Neuronal stem cell (in vitro differentiated cells): ENCODE measurements at regions not wholly inside any gene's neighbourhood (a gene's known extent, or its start where the extent isn't known, plus 50 kb on each side); places are given as distances from the start of the nearest gene placed in this dataset.

Experiments used
- DNase-seq: peaks from one replicate; pipeline ENCODE4 v3.0.0-alpha.2; 2013; ENCODE audit warnings: low spot score
- H2AFZ ChIP-seq: one replicate; pipeline ENCODE4 v1.6.1; 2013; ENCODE audit warnings: mild to moderate bottlenecking, low read length, inconsistent platforms
- H2AK5ac ChIP-seq: 2 replicates; pipeline ENCODE4 v1.6.1; 2013; ENCODE audit warnings: low read depth, mild to moderate bottlenecking, inconsistent platforms, low read length, moderate library complexity, mixed read lengths
- H2BK120ac ChIP-seq: 2 replicates; pipeline ENCODE4 v1.6.1; 2013; ENCODE audit warnings: low read depth, mild to moderate bottlenecking, inconsistent platforms, low read length, moderate library complexity, mixed read lengths
- H2BK12ac ChIP-seq: one replicate; pipeline ENCODE4 v1.6.1; 2013; ENCODE audit warnings: low read length, inconsistent platforms
- H2BK15ac ChIP-seq: 2 replicates; pipeline ENCODE4 v1.6.1; 2013; ENCODE audit warnings: mild to moderate bottlenecking, low read length, inconsistent platforms, mixed read lengths
- H2BK5ac ChIP-seq: one replicate; pipeline ENCODE4 v1.6.1; 2013; ENCODE audit warnings: inconsistent platforms, mild to moderate bottlenecking, low read length, moderate library complexity
- H3K14ac ChIP-seq: one replicate; pipeline ENCODE4 v1.6.1; 2013; ENCODE audit warnings: low read length, inconsistent platforms
- H3K18ac ChIP-seq: 2 replicates; pipeline ENCODE4 v1.6.1; 2013; ENCODE audit warnings: low read length, inconsistent platforms
- H3K23ac ChIP-seq: 2 replicates; pipeline ENCODE4 v1.6.1; 2013; ENCODE audit warnings: low read depth, mild to moderate bottlenecking, mixed read lengths, low read length, inconsistent platforms; ENCODE audit not compliant: poor library complexity
- H3K27ac ChIP-seq: replicated peaks from 3 replicates; pipeline ENCODE4 v1.5.1; 2013; ENCODE audit warnings: low read length, inconsistent platforms
- H3K27me3 ChIP-seq, 3 experiments: 2 replicates each; pipeline ENCODE4 v1.6.1; 2013; ENCODE audit warnings: low read length in 3 of 3, mild to moderate bottlenecking in 2 of 3, inconsistent platforms in 1 of 3, low read depth in 1 of 3, mixed read lengths in 1 of 3, moderate library complexity in 1 of 3; ENCODE audit not compliant: control insufficient read depth in 3 of 3, insufficient read depth in 3 of 3
- H3K36me3 ChIP-seq, 2 donors: replicated peaks in 1 of 2; 2 replicates each; pipeline ENCODE4 v1.6.1; 2013; ENCODE audit warnings: low read length in 2 of 2; ENCODE audit not compliant: control insufficient read depth in 2 of 2, insufficient read depth in 2 of 2
- H3K4ac ChIP-seq: 2 replicates; pipeline ENCODE4 v1.6.1; 2013; ENCODE audit warnings: inconsistent platforms, mild to moderate bottlenecking, low read length, moderate library complexity
- H3K4me1 ChIP-seq, 2 donors: 1 replicate in 1 of 2; 2 replicates in 1 of 2; pipeline ENCODE4 v1.6.1; 2013; ENCODE audit warnings: low read length in 2 of 2, low read depth in 1 of 2; ENCODE audit not compliant: control insufficient read depth in 2 of 2, insufficient read depth in 1 of 2
- H3K4me2 ChIP-seq: one replicate; pipeline ENCODE4 v1.6.1; 2013; ENCODE audit warnings: mild to moderate bottlenecking, low read length, inconsistent platforms; ENCODE audit not compliant: insufficient read depth, poor library complexity, severe bottlenecking
- H3K4me3 ChIP-seq, 2 donors: 2 replicates each; pipeline ENCODE4 v1.5.1; 2013; ENCODE audit warnings: low read length in 2 of 2, mild to moderate bottlenecking in 2 of 2, inconsistent platforms in 1 of 2, moderate library complexity in 1 of 2
- H3K79me1 ChIP-seq: one replicate; pipeline ENCODE4 v1.6.1; 2013; ENCODE audit warnings: low read depth, mild to moderate bottlenecking, inconsistent platforms, low read length, moderate library complexity
- H3K9ac ChIP-seq: one replicate; pipeline ENCODE4 v1.6.1; 2013; ENCODE audit warnings: mild to moderate bottlenecking, low read depth, low read length, inconsistent platforms; ENCODE audit not compliant: poor library complexity
- H3K9me3 ChIP-seq, 2 donors: replicated peaks in 1 of 2; 2 replicates each; pipeline versions ENCODE3 to v1.6.1; 2013; ENCODE audit warnings: low read length in 2 of 2, mild to moderate bottlenecking in 2 of 2, inconsistent platforms in 1 of 2, low read depth in 1 of 2, mixed read lengths in 1 of 2, moderate library complexity in 1 of 2; ENCODE audit not compliant: control insufficient read depth in 2 of 2, insufficient read depth in 1 of 2
- H4K8ac ChIP-seq: one replicate; pipeline ENCODE4 v1.6.1; 2013; ENCODE audit warnings: low read depth, mild to moderate bottlenecking, inconsistent platforms, low read length, moderate library complexity
- H4K91ac ChIP-seq: one replicate; pipeline ENCODE4 v1.6.1; 2013; ENCODE audit warnings: low read length, low read depth, mild to moderate bottlenecking, inconsistent platforms; ENCODE audit not compliant: poor library complexity
- WGBS, 2 donors: extraction: QIAGEN DNeasy Blood & Tissue Kit; methylation state at CpG; one replicate each; pipeline ENCODE4 v1.1.7; 2013; ENCODE audit warnings: missing lambda C conversion rate in 2 of 2, mixed read lengths in 1 of 2; ENCODE audit not compliant: insufficient read length in 2 of 2, insufficient replicate concordance in 1 of 2; ENCODE audit errors: extremely low coverage in 2 of 2; 5-methylcytosine and 5-hydroxymethylcytosine counted together

DNA sequence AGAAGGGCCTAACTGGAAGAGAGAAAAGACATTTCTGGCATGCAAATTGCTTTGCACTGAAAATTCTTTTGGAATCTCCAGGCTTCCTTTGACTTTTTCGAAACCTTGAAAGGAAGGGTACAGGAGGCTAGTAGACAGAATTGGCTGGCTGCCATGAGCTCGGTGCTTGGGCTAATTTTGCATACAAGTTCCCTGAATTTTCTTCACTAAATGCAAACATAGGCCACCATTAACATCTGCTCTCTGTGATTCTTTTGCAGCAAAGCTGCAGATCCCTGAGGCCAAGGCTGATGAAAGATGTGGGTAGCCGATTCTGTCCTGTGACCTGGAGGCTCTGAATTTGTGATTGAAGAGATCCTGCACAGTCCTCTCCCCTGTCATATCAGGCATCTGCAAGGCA is 247.8 kb upstream of the MCTP2 start:
- Histone ChIP-seq H3K9me3 (no peaks in the 10 kb centered on the region), H3K18ac (peak overlapping the region; percentile 15), H3K79me1 (no peaks in the 10 kb centered on the region), H2BK12ac (no peak overlapping the region), H3K27me3 (no peaks in the 10 kb centered on the region), H2BK120ac (no peak overlapping the region), H3K27ac (no peak overlapping the region), H3K23ac (no peak overlapping the region), H2AFZ (no peak overlapping the region), H2BK15ac (no peak overlapping the region), H3K36me3 (no peaks in the 10 kb centered on the region), H2BK5ac (no peak overlapping the region), H3K4ac (no peak overlapping the region), H3K9ac (no peak overlapping the region), H2AK5ac (no peak overlapping the region), H4K91ac (no peak overlapping the region), H3K4me1 (peaks cover 13 to 26% of the 10 kb centered on the region in 2 donors), H3K14ac (no peak overlapping the region), H3K4me2 (no peak overlapping the region), H4K8ac (no peak overlapping the region), H3K4me3 (no peak overlapping the region)
- no CpG with 5 or more reads among the region's 3 CpGs for WGBS, 2 donors
- DNase-seq, result no peak

DNA sequence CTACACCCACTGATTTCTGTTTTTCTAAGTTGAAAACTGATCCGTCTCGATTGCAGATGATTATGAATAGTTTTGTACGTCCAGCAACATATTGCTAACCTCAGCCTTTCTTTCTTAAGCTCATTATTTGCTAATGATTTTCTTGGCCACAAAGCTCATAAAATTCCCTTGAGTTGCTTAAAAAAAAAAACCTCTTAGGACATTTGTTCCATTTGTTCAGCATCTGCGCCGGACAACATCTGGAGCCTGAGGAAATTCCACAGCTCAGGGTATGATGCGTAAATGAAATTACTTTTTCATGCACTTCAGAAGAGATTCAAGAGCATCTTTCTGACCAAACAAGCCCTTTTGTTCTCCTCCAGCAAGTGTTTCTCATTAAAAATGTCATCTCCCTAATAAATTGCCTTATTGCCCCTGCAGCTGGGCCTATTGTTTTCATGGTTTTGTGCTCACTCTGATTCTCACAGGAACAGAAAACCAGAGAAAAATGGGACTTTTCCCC is 249.1 kb upstream of the MCTP2 start:
- Histone ChIP-seq H3K9ac (no peak overlapping the region), H3K27me3 (no peaks in the 10 kb centered on the region), H2BK12ac (no peak overlapping the region), H2BK15ac (no peak overlapping the region), H3K36me3 (no peaks in the 10 kb centered on the region), H2BK5ac (no peak overlapping the region), H4K91ac (no peak overlapping the region), H3K4ac (no peak overlapping the region), H2AK5ac (no peak overlapping the region), H3K4me3 (no peak overlapping the region), H3K4me1 (peaks cover 13 to 26% of the 10 kb centered on the region in 2 donors), H2BK120ac (no peak overlapping the region), H3K79me1 (no peaks in the 10 kb centered on the region), H3K23ac (no peak overlapping the region), H3K4me2 (no peak overlapping the region), H4K8ac (no peak overlapping the region), H3K9me3 (no peaks in the 10 kb centered on the region), H3K18ac (no peak overlapping the region), H2AFZ (peak overlapping the region; percentile 26), H3K27ac (peak overlapping the region; percentile 52), H3K14ac (no peak overlapping the region)
- WGBS, 2 donors, result no CpG with 5 or more reads among the region's 6 CpGs
- DNase-seq, result no peak

DNA sequence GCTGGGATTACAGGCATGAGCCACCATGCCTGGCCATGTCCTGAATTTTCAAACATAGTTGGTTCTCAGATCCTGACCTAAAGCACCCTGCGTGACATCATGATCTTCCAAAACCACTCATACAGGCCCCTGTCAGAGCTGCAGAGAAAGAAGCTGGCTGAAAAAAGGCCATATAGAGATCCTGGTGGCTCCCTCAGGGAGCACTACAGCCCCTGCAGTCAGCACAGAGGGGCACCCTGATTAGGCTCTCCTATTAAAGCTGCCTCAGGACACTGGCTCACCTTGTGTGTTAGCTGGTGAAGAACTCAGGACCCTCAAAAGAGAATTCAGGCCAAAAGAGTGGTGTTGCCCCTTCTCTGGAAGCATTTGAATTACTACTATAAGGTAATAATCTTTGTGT is 249.7 kb upstream of the MCTP2 start:
- Histone ChIP-seq H4K8ac (no peak overlapping the region), H3K4ac (no peak overlapping the region), H2BK15ac (no peak overlapping the region), H3K4me2 (no peak overlapping the region), H4K91ac (no peak overlapping the region), H3K36me3 (no peaks in the 10 kb centered on the region), H3K79me1 (no peaks in the 10 kb centered on the region), H2AK5ac (no peak overlapping the region), H3K9me3 (no peaks in the 10 kb centered on the region), H3K9ac (no peak overlapping the region), H3K14ac (no peak overlapping the region), H3K27me3 (no peaks in the 10 kb centered on the region), H3K18ac (no peak overlapping the region), H3K27ac (no peak overlapping the region), H3K4me3 (no peak overlapping the region), H3K23ac (no peak overlapping the region), H2AFZ (peak overlapping the region; percentile 7), H2BK5ac (no peak overlapping the region), H2BK120ac (no peak overlapping the region), H3K4me1 (peaks cover 13 to 26% of the 10 kb centered on the region in 2 donors), H2BK12ac (no peak overlapping the region)
- no CpG with 5 or more reads among the region's 1 CpG for WGBS, 2 donors
- no peak for DNase-seq

DNA sequence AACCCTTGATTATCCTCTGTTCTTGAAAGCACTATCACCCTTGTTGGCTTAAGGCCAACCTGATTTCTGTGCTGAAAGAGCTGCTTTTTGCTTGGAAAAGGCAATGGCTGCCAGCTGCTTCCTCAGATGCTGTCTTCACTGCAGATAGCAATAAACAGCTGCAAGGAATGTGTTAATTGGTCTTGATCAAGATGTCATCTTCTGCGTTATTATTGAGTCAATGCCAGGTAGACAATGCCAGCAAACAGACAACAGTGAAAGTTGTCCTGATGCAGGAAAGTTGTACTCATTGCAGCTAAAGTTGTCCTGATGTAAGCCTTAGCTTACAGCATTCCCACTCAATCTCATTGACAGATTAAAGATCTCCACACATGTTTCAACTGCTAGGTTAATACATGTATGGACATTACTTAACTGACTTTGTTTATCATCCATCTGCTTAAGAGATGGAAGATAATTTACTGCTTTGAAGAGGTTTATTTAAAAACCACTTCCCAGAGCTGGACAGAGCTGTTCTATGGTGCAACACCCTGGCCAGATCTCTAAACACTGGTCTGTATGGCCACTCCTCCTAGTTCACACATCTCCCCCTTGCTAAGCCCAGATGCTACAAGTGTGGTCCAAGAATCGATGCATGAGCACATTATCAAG is 251.0 kb upstream of the MCTP2 start:
- Histone ChIP-seq H3K9me3 (peaks cover 0 to 2% of the 10 kb centered on the region in 2 donors), H4K91ac (no peak overlapping the region)

More for the DNA sequence above, 251.0 kb upstream of the MCTP2 start:
- H3K4me2 ChIP-seq, result no peak overlapping the region
- no peak overlapping the region for H2BK5ac ChIP-seq
- no peak overlapping the region for H2AFZ ChIP-seq
- H3K27ac ChIP-seq, result no peak overlapping the region
- H4K8ac ChIP-seq, result no peak overlapping the region
- no peak overlapping the region for H2BK15ac ChIP-seq
- peak overlapping the region; percentile 9 for H3K18ac ChIP-seq
- no CpG with 5 or more reads among the region's 2 CpGs for WGBS, 2 donors
- no peaks in the 10 kb centered on the region for H3K79me1 ChIP-seq
- no peak overlapping the region for H2AK5ac ChIP-seq
- H3K36me3 ChIP-seq, result no peaks in the 10 kb centered on the region
- no peak overlapping the region for H2BK120ac ChIP-seq
- no peak for DNase-seq
- no peak overlapping the region for H3K23ac ChIP-seq
- H3K9ac ChIP-seq, result no peak overlapping the region
- H3K14ac ChIP-seq, result no peak overlapping the region
- no peak overlapping the region for H2BK12ac ChIP-seq
- no peak overlapping the region for H3K4me3 ChIP-seq
- H3K4me1 ChIP-seq, result peaks cover 13 to 25% of the 10 kb centered on the region in 2 donors
- H3K27me3 ChIP-seq, result no peaks in the 10 kb centered on the region
- no peak overlapping the region for H3K4ac ChIP-seq
